Panc1 (cell line): ENCODE measurements at regions not wholly inside any gene's neighbourhood (a gene's known extent, or its start where the extent isn't known, plus 50 kb on each side); places are given as distances from the start of the nearest gene placed in this dataset.

Experiments
- ATAC-seq: fragments of 200-7000 bp; cut with Tn5 transposase; 2 replicates; pipeline ENCODE4 v1.9.1; 2020; ENCODE audit warnings: mild to moderate bottlenecking, moderate library complexity
- BruUV-seq: library from RNA; stranded (reverse); fragments of 400-500 nt; replicated peaks from 2 replicates; lab custom pipeline; 2021; lab: Mats Ljungman, UMichigan
- CTCF ChIA-PET: fragments of 300-600 bp; sonication (Branson Sonifier 250); formaldehyde crosslinking; loops from one replicate; lab custom pipeline; 2022; ENCODE audit warnings: antibody characterized with exemption; lab: Charles Lee
- POLR2A ChIA-PET: fragments of 300-600 bp; sonication (Branson Sonifier 250); formaldehyde crosslinking; loops from one replicate; lab custom pipeline; 2022; ENCODE audit warnings: antibody characterized with exemption; lab: Charles Lee
- DNase-seq: peaks from one replicate; pipeline ENCODE4 v3.0.0-alpha.2; 2010; ENCODE audit warnings: low read depth, low spot score
- H3K27ac ChIP-seq: 2 replicates; pipeline ENCODE4 v1.5.1; 2011; ENCODE audit warnings: mild to moderate bottlenecking, low read length, inconsistent platforms
- H3K27me3 ChIP-seq: fragments of 200-500 bp; sonication (Bioruptor generic); 2 replicates; pipeline ENCODE4 v1.6.0; 2014; ENCODE audit warnings: low read length, inconsistent platforms; ENCODE audit not compliant: control insufficient read depth, insufficient read depth
- H3K36me3 ChIP-seq: fragments of 200-500 bp; sonication (Bioruptor generic); 2 replicates; pipeline ENCODE4 v1.5.1; 2014; ENCODE audit warnings: inconsistent platforms, mild to moderate bottlenecking, low read length, moderate library complexity; ENCODE audit not compliant: control insufficient read depth, insufficient read depth
- H3K4me1 ChIP-seq: 2 replicates; pipeline ENCODE4 v1.5.1; 2011; ENCODE audit warnings: inconsistent platforms, mild to moderate bottlenecking, low read length, moderate library complexity; ENCODE audit not compliant: control insufficient read depth, insufficient read depth
- H3K4me3 ChIP-seq, 2 experiments: 2 replicates each; pipeline ENCODE4 v1.5.1; 2011 to 2012; ENCODE audit warnings: low read depth in 2 of 2, low read length in 2 of 2, mild to moderate bottlenecking in 2 of 2, inconsistent platforms in 1 of 2, moderate library complexity in 1 of 2
- H3K9me3 ChIP-seq: fragments of 200-500 bp; sonication (Bioruptor generic); 2 replicates; pipeline ENCODE4 v1.5.1; 2014; ENCODE audit warnings: low read depth, mild to moderate bottlenecking, inconsistent platforms, low read length, moderate library complexity; ENCODE audit not compliant: control insufficient read depth, insufficient read depth
- POLR2AphosphoS5 ChIP-seq: IDR thresholded peaks from 2 replicates; pipeline ENCODE4 v1.6.1; 2012; ENCODE audit warnings: mild to moderate bottlenecking, low read depth, low read length, moderate library complexity
- REST ChIP-seq, 2 experiments: IDR thresholded peaks; 2 replicates each; pipeline ENCODE4 v1.6.1; 2011 to 2012; ENCODE audit warnings: low read depth in 2 of 2, control low read depth in 1 of 2, low read length in 1 of 2, mild to moderate bottlenecking in 1 of 2, moderate library complexity in 1 of 2; ENCODE audit not compliant: insufficient read depth in 1 of 2
- SIN3A ChIP-seq: IDR thresholded peaks from 2 replicates; pipeline ENCODE4 v1.6.1; 2012; ENCODE audit warnings: low read depth, mild to moderate bottlenecking, low read length, moderate library complexity, borderline replicate concordance; ENCODE audit not compliant: insufficient read depth
- TCF7L2 ChIP-seq: IDR thresholded peaks from 2 replicates; pipeline ENCODE4 v1.6.1; 2011; ENCODE audit warnings: mild to moderate bottlenecking, low read depth, low read length, inconsistent platforms
- in situ Hi-C: cut with HindIII; loops from 2 replicates; pipeline ENCODE4 v1.10.0; 2016; ENCODE audit warnings: low sequenced_read_pairs, low pct_unique_long_range_greater_than_20kb
- intact Hi-C: fragments of 100-400 bp; cut with micrococcal nuclease; formaldehyde crosslinking; loops from one replicate; pipeline ENCODE4 v1.10.0; 2022; ENCODE audit not compliant: unreplicated experiment
- TF ChIP-seq, protein P1 (sequence below): fragments of 450-650 bp; IDR thresholded peaks from 2 replicates; pipeline ENCODE4 v1.5.1; 2017; ENCODE audit warnings: mild to moderate bottlenecking

- H3K9me3 ChIP-seq: no peaks in the 10 kb centered on the region
- ATAC-seq (no peak), DNase-seq (no peak)
- CTCF ChIA-PET: interaction anchor here (0.7 kb wide), 1 partner anchor 15 kb away, joined by 8 read pairs; no protein-coding TSS in a partner anchor
- no peak overlapping the region for H3K4me3 ChIP-seq
- no peaks in the 10 kb centered on the region for H3K36me3 ChIP-seq
- H3K4me1 ChIP-seq: no peaks in the 10 kb centered on the region
- 0 out of 2 replicates have a peak, but pooled peaks cover 2% of the 10 kb centered on the region for H3K27me3 ChIP-seq
- BruUV-seq: no TSS peak
- H3K27ac ChIP-seq: no peak overlapping the region
- POLR2A ChIA-PET: no interaction called here
- TF ChIP-seq TCF7L2: no peak
- TF ChIP-seq REST (IDR thresholded peaks at IDR 0.05; ENCODE audit: insufficient read depth in 1 of 2, low read depth in 2 of 2, low read length in 1 of 2): no peak
- no peak for TF ChIP-seq POLR2AphosphoS5
- TF ChIP-seq, protein P1, sequence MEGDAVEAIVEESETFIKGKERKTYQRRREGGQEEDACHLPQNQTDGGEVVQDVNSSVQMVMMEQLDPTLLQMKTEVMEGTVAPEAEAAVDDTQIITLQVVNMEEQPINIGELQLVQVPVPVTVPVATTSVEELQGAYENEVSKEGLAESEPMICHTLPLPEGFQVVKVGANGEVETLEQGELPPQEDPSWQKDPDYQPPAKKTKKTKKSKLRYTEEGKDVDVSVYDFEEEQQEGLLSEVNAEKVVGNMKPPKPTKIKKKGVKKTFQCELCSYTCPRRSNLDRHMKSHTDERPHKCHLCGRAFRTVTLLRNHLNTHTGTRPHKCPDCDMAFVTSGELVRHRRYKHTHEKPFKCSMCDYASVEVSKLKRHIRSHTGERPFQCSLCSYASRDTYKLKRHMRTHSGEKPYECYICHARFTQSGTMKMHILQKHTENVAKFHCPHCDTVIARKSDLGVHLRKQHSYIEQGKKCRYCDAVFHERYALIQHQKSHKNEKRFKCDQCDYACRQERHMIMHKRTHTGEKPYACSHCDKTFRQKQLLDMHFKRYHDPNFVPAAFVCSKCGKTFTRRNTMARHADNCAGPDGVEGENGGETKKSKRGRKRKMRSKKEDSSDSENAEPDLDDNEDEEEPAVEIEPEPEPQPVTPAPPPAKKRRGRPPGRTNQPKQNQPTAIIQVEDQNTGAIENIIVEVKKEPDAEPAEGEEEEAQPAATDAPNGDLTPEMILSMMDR: no peak
- no peak for TF ChIP-seq SIN3A
- in situ Hi-C loops (no loop called here), intact Hi-C loops (no loop called here)
Observed at GRCh38 chr16:16972831-16973230, 497.9 kb downstream of the XYLT1 start.

DNA sequence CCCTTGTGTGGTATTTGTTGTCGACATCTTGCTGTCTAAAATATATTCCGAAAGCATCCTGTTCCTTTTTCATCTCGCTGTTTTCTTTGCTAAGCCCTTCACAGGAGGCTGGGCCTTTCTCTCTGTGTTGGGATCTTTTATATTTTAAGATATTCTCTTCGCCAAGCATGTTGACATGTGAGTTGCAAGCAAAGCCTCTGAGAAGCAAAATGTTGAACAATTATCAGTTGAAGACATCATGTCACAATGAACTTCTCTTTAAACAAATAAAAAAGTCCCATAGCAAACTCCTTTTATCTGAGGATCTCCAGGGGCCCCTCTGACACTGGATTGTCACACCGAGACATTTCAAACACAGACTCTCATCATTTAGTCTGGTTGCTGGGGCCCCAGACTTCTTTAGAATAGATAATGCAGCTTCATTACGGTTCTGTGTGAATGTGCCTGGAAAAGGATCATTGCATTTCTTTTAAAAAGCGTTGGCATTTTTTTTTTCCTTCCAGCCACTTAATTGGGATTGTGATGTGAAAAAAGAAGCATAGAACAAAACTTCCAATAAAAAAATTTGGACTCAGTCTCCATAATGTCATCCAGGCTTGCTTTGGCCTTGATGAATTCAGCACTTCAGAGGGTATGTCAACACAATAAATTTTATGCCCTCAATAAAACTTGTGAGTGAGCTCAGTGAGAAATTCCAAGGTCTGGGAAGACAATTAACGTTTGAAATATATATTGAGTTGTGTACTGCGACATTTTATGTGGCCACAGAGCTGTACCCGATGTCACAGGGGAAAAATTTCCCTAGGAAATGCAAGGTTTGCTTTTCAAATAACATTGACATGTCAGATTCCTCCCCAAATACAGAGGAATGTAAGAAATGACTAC lies 496.8 kb downstream of the XYLT1 start:
- CTCF ChIA-PET: no interaction called here

More for the DNA sequence above, 496.8 kb downstream of the XYLT1 start:
- DNase-seq (no peak), ATAC-seq (no peak)
- no peaks in the 10 kb centered on the region for H3K36me3 ChIP-seq
- H3K4me1 ChIP-seq: no peaks in the 10 kb centered on the region
- H3K4me3 ChIP-seq: no peak overlapping the region
- in situ Hi-C loops (no loop called here), intact Hi-C loops (no loop called here)
- 0 out of 2 replicates have a peak, but pooled peaks cover 2% of the 10 kb centered on the region for H3K27me3 ChIP-seq
- no TSS peak for BruUV-seq
- POLR2A ChIA-PET: no interaction called here
- H3K27ac ChIP-seq: no peak overlapping the region
- TF ChIP-seq POLR2AphosphoS5: no peak
- no peak for TF ChIP-seq SIN3A
- TF ChIP-seq REST (IDR thresholded peaks at IDR 0.05; ENCODE audit: insufficient read depth in 1 of 2, low read depth in 2 of 2, low read length in 1 of 2): no peak
- TF ChIP-seq, protein P1: no peak
- no peak for TF ChIP-seq TCF7L2
- H3K9me3 ChIP-seq: no peaks in the 10 kb centered on the region
